HG02610 (cell line): ENCODE measurements at regions not wholly inside any gene's neighbourhood (a gene's known extent, or its start where the extent isn't known, plus 50 kb on each side); places are given as distances from the start of the nearest gene placed in this dataset.

Experiments
- ATAC-seq: cut with Tn5 transposase; IDR thresholded peaks from one replicate; pipeline ENCODE4 v1.9.1; 2021; ENCODE audit warnings: mild to moderate bottlenecking, moderate library complexity; ENCODE audit not compliant: unreplicated experiment

DNA sequence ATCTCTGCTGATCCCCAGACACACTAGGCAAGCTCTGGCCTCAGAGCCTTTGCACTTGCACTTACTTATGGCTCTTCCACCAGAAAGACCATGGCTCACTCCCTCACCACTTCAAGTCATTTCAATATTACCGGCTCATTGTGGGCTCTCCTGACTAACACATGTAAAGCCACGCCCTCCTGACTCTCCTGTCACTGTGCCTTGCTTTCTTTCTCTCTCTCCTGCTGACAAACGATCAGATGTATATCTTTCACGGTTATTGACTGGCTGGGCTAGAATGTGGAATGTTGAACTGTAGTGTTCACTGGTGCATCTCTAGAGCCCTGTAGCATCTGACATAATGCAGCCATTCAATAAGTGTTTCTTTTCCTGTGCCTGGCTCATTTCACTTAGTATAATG is 425.1 kb downstream of the RAB28 start:
- ATAC-seq: no peak

DNA sequence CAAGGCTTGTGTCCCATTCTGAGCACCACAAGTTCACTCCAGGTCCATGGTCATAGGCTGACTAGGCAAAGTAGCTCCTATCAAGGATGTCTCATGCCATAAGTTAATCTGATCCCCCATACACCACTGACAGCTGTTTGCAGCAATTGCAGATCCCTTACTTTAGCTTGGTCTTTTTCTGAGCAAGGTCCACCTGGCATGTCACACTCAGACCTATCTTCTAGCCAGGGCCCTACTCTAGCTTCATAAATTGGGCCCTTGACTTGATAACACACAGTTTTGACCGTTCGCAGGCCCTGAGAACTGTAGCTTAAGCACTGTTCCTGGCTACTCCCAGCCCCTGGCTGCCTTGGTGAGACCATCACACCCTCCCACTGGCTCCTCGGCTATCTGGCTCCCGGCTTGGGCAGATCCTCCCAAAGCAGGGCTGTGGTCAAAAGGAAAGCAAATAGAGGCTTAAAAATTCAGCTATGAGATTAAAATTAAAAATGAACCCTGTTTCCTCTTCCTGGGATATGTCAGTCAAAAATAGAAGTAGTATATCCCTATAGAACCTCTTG is 427.4 kb downstream of the RAB28 start:
- ATAC-seq: no peak

DNA sequence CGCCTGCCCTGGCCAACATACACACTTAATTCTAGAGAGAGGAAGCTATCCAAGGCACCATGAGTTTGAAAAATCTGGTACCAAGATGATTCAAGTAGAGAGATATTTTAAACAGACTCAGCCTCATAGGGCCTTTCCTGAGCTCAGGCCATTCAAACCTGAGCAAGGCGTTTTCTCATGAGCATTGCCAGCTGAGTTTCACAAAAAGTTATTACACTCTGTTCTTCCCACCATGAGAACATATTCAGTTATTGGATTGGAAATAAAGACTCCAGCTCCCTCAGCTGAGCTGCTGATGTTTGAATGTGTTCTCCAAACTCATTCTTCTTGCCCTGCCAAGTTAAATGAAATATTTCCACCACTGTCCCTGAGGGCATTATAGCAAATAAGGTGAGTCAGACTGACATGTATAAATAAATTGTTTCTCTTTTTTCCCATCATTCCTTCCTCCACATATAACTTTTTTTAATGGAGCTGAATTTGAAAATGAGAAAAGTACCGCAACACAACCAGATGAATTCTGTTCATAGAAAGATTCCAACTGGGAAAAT is 429.6 kb downstream of the RAB28 start:
- no peak for ATAC-seq

GRCh38 chr4:13047591-13047990 is 436.5 kb downstream of the RAB28 start:
- ATAC-seq: no peak

DNA sequence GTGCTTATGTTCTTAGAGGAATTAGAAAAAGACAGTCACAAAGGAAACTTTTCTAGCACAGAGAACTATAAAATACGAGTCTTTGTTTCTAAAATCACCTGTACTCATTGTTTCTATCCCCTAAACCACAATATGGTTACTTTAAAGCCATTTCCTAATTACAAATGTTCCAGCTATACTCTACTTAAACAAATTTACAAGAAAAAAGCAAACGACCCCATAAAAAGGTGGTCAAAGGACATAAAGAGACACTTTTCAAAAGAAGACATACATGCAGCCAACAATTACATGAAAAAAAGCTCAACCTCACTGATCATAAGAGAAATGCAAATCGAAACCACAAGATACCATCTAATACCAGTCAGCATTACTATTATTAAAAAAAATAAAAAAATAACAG is 447.3 kb downstream of the RAB28 start:
- ATAC-seq: no peak

- ATAC-seq: no peak
Measured at GRCh38 chr4:13032936-13033335, 451.2 kb downstream of the RAB28 start.

- ATAC-seq: no peak
Measured at GRCh38 chr4:13024147-13025105, 459.7 kb downstream of the RAB28 start.

- no peak for ATAC-seq
Measured at GRCh38 chr4:13007802-13008470, 476.2 kb downstream of the RAB28 start.

DNA sequence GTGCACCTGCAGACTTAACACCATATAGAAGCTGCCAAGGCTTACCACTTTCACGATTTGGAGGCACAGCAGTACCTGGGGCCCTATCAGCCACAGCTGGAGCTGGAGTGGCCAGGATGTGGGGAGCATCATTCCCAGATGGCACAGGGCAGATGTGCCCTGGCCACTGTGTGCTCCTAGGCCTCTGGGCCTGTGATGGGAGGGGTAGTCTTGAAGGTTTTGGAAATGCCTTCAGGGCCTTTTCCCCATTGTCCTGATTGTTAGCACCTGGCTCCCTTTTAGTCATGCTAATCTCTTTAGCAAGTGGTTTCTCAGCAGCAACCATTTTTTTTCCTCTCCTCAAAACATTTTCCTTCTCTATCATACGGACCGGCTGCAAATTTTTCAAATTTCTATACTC is 490.2 kb downstream of the RAB28 start:
- no peak for ATAC-seq

- no peak for ATAC-seq
Measured at GRCh38 chr4:12987284-12987683, 496.9 kb downstream of the RAB28 start.

- ATAC-seq: no peak
Measured at GRCh38 chr4:12979797-12980196, 504.3 kb downstream of the RAB28 start.

DNA sequence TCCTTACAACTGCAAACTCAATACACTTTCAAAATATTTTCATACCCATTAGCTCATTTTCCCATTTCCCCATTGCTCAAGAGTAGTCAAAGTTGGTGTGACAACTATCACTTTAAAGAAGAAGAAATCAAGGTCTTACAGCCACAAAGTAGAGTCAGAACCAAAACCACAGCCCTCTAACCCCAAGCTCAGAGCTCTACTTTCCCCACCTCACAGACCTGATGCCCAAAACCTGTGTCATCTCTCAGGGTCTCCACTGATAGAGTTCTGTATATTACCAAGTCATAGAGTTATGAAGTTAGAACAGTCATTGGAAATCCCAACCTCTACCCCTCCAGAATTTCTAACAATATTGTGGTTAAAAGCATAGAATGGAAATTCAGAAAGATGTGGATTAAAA is 505.8 kb downstream of the RAB28 start:
- ATAC-seq: no peak

- ATAC-seq: no peak
Measured at GRCh38 chr4:12975511-12975910, 508.6 kb downstream of the RAB28 start.

DNA sequence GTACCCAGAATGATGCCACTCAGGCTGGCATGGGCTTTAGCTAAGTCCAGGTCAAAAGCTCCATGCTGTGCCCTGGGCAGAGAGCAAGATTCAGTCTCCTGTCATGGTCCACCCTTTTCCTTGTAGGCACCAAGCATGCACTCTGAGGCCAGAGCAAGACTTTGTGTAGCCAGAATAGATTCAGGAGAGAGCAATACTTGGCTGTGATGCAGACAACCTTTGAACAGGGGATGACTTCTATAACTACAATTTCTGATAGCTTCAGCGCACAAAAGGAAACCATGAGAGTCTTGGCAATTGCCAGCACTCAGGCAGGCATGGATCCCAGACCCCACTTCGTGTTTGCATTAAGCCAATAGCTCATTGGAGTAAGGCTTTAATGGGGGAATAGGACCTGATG is 510.6 kb downstream of the RAB28 start:
- ATAC-seq: no peak

DNA sequence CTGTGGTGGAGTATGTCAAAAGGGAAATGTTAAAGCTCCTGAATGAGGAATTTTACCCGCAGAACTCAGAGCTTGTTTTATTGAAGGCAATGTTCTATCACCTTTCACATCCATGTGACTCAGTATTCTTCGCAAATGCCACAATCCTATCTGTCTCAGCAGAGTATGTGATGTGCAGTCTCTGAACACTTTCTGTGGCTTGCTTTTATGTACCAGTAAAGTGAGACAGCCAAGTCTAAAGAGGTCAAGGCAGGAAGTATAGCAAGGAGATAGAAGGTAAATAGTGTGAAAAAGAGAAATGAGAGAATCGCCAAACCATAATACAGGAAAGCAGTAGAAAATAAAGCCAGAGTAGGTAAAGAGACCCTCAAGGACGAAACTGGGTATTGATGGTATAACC is 515.8 kb downstream of the RAB28 start:
- ATAC-seq: no peak

DNA sequence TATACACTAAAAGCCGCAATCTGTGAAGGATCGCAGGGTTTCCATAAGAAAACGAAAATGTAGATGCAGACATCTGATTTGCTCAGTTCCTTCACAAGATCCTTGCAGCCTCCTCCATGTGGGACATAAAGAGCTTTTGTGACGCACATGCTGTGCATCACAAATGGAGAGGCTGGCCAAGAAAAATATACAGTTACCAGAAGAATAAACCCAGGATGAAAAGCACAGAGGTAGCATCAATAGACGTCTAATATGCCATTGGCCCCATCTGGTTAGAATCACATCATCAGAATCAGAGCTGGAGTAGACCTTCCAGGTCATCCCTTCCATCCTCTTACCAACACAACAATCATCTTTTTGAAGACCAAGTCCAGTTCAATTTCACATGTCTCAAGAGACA is 517.4 kb downstream of the RAB28 start:
- no peak for ATAC-seq

DNA sequence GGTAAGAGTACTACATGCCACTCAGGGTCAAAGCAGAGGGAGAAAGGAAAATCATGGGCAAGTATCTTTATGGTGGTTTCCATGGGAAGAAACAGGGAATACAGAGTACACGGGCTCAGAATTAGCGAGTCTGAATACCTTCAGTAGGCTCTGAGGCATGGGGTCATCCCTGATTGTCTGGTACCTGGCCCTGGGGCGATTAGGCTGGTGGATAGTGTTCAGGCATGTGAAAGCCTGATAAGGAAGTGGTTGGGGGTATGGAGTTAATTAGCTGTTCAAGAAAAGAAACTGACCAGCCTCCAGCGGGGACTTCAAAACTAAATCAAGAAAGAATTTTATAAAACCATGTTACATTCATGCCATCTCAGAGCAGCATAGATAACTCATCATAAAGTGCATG is 518.8 kb downstream of the RAB28 start:
- no peak for ATAC-seq

- ATAC-seq: no peak
Measured at GRCh38 chr4:12963912-12964311, 520.2 kb downstream of the RAB28 start.

- no peak for ATAC-seq
Measured at GRCh38 chr4:12963291-12963690, 520.8 kb downstream of the RAB28 start.

- no peak for ATAC-seq
Measured at GRCh38 chr4:12961713-12962112, 522.4 kb downstream of the RAB28 start.

- no peak for ATAC-seq
Measured at GRCh38 chr4:12958436-12958835, 525.7 kb downstream of the RAB28 start.

GRCh38 chr4:12957108-12957507 is 527.0 kb downstream of the RAB28 start:
- no peak for ATAC-seq
